Neuronal stem cell (in vitro differentiated cells): ENCODE measurements at regions not wholly inside any gene's neighbourhood (a gene's known extent, or its start where the extent isn't known, plus 50 kb on each side); places are given as distances from the start of the nearest gene placed in this dataset.

Source experiments
- DNase-seq: peaks from one replicate; pipeline ENCODE4 v3.0.0-alpha.2; 2013; ENCODE audit warnings: low spot score
- H2AFZ ChIP-seq: one replicate; pipeline ENCODE4 v1.6.1; 2013; ENCODE audit warnings: mild to moderate bottlenecking, low read length, inconsistent platforms
- H2AK5ac ChIP-seq: 2 replicates; pipeline ENCODE4 v1.6.1; 2013; ENCODE audit warnings: low read depth, mild to moderate bottlenecking, inconsistent platforms, low read length, moderate library complexity, mixed read lengths
- H2BK120ac ChIP-seq: 2 replicates; pipeline ENCODE4 v1.6.1; 2013; ENCODE audit warnings: low read depth, mild to moderate bottlenecking, inconsistent platforms, low read length, moderate library complexity, mixed read lengths
- H2BK12ac ChIP-seq: one replicate; pipeline ENCODE4 v1.6.1; 2013; ENCODE audit warnings: low read length, inconsistent platforms
- H2BK15ac ChIP-seq: 2 replicates; pipeline ENCODE4 v1.6.1; 2013; ENCODE audit warnings: mild to moderate bottlenecking, low read length, inconsistent platforms, mixed read lengths
- H2BK5ac ChIP-seq: one replicate; pipeline ENCODE4 v1.6.1; 2013; ENCODE audit warnings: inconsistent platforms, mild to moderate bottlenecking, low read length, moderate library complexity
- H3K14ac ChIP-seq: one replicate; pipeline ENCODE4 v1.6.1; 2013; ENCODE audit warnings: low read length, inconsistent platforms
- H3K18ac ChIP-seq: 2 replicates; pipeline ENCODE4 v1.6.1; 2013; ENCODE audit warnings: low read length, inconsistent platforms
- H3K23ac ChIP-seq: 2 replicates; pipeline ENCODE4 v1.6.1; 2013; ENCODE audit warnings: low read depth, mild to moderate bottlenecking, mixed read lengths, low read length, inconsistent platforms; ENCODE audit not compliant: poor library complexity
- H3K27ac ChIP-seq: replicated peaks from 3 replicates; pipeline ENCODE4 v1.5.1; 2013; ENCODE audit warnings: low read length, inconsistent platforms
- H3K27me3 ChIP-seq, 3 experiments: 2 replicates each; pipeline ENCODE4 v1.6.1; 2013; ENCODE audit warnings: low read length in 3 of 3, mild to moderate bottlenecking in 2 of 3, inconsistent platforms in 1 of 3, low read depth in 1 of 3, mixed read lengths in 1 of 3, moderate library complexity in 1 of 3; ENCODE audit not compliant: control insufficient read depth in 3 of 3, insufficient read depth in 3 of 3
- H3K36me3 ChIP-seq, 2 donors: replicated peaks in 1 of 2; 2 replicates each; pipeline ENCODE4 v1.6.1; 2013; ENCODE audit warnings: low read length in 2 of 2; ENCODE audit not compliant: control insufficient read depth in 2 of 2, insufficient read depth in 2 of 2
- H3K4ac ChIP-seq: 2 replicates; pipeline ENCODE4 v1.6.1; 2013; ENCODE audit warnings: inconsistent platforms, mild to moderate bottlenecking, low read length, moderate library complexity
- H3K4me1 ChIP-seq, 2 donors: 1 replicate in 1 of 2; 2 replicates in 1 of 2; pipeline ENCODE4 v1.6.1; 2013; ENCODE audit warnings: low read length in 2 of 2, low read depth in 1 of 2; ENCODE audit not compliant: control insufficient read depth in 2 of 2, insufficient read depth in 1 of 2
- H3K4me2 ChIP-seq: one replicate; pipeline ENCODE4 v1.6.1; 2013; ENCODE audit warnings: mild to moderate bottlenecking, low read length, inconsistent platforms; ENCODE audit not compliant: insufficient read depth, poor library complexity, severe bottlenecking
- H3K4me3 ChIP-seq, 2 donors: 2 replicates each; pipeline ENCODE4 v1.5.1; 2013; ENCODE audit warnings: low read length in 2 of 2, mild to moderate bottlenecking in 2 of 2, inconsistent platforms in 1 of 2, moderate library complexity in 1 of 2
- H3K79me1 ChIP-seq: one replicate; pipeline ENCODE4 v1.6.1; 2013; ENCODE audit warnings: low read depth, mild to moderate bottlenecking, inconsistent platforms, low read length, moderate library complexity
- H3K9ac ChIP-seq: one replicate; pipeline ENCODE4 v1.6.1; 2013; ENCODE audit warnings: mild to moderate bottlenecking, low read depth, low read length, inconsistent platforms; ENCODE audit not compliant: poor library complexity
- H3K9me3 ChIP-seq, 2 donors: replicated peaks in 1 of 2; 2 replicates each; pipeline versions ENCODE3 to v1.6.1; 2013; ENCODE audit warnings: low read length in 2 of 2, mild to moderate bottlenecking in 2 of 2, inconsistent platforms in 1 of 2, low read depth in 1 of 2, mixed read lengths in 1 of 2, moderate library complexity in 1 of 2; ENCODE audit not compliant: control insufficient read depth in 2 of 2, insufficient read depth in 1 of 2
- H4K8ac ChIP-seq: one replicate; pipeline ENCODE4 v1.6.1; 2013; ENCODE audit warnings: low read depth, mild to moderate bottlenecking, inconsistent platforms, low read length, moderate library complexity
- H4K91ac ChIP-seq: one replicate; pipeline ENCODE4 v1.6.1; 2013; ENCODE audit warnings: low read length, low read depth, mild to moderate bottlenecking, inconsistent platforms; ENCODE audit not compliant: poor library complexity
- WGBS, 2 donors: extraction: QIAGEN DNeasy Blood & Tissue Kit; methylation state at CpG; one replicate each; pipeline ENCODE4 v1.1.7; 2013; ENCODE audit warnings: missing lambda C conversion rate in 2 of 2, mixed read lengths in 1 of 2; ENCODE audit not compliant: insufficient read length in 2 of 2, insufficient replicate concordance in 1 of 2; ENCODE audit errors: extremely low coverage in 2 of 2; 5-methylcytosine and 5-hydroxymethylcytosine counted together

GRCh38 chrX:44039556-44039955, 66.4 kb upstream of the NDP start:
- no peak for DNase-seq
- peaks cover 0 to 2% (median 0%) of the 10 kb centered on the region in 3 experiments for H3K27me3 ChIP-seq
- no peaks in the 10 kb centered on the region for H3K4me1 ChIP-seq
- H3K36me3 ChIP-seq, result no peaks in the 10 kb centered on the region
- no peak overlapping the region for H3K14ac ChIP-seq
- no peak overlapping the region for H3K27ac ChIP-seq
- no peak overlapping the region for H4K91ac ChIP-seq
- no peak overlapping the region for H3K18ac ChIP-seq
- no peak overlapping the region for H2BK12ac ChIP-seq
- no peaks in the 10 kb centered on the region for H3K9me3 ChIP-seq
- no peak overlapping the region for H2BK15ac ChIP-seq
- H2BK120ac ChIP-seq, result no peak overlapping the region
- WGBS, 2 donors, result no CpG with 5 or more reads among the region's 1 CpG
- H3K79me1 ChIP-seq, result no peaks in the 10 kb centered on the region
- H3K4ac ChIP-seq, result no peak overlapping the region
- no peak overlapping the region for H3K23ac ChIP-seq
- no peak overlapping the region for H2AFZ ChIP-seq
- H2BK5ac ChIP-seq, result no peak overlapping the region
- no peak overlapping the region for H3K4me3 ChIP-seq
- H3K9ac ChIP-seq, result no peak overlapping the region
- H2AK5ac ChIP-seq, result no peak overlapping the region
- no peak overlapping the region for H3K4me2 ChIP-seq
- H4K8ac ChIP-seq, result no peak overlapping the region

GRCh38 chrX:44036336-44036735, 63.1 kb upstream of the NDP start:
- Histone ChIP-seq H3K23ac (no peak overlapping the region), H3K79me1 (no peaks in the 10 kb centered on the region), H3K4ac (no peak overlapping the region), H3K9ac (no peak overlapping the region), H2BK120ac (no peak overlapping the region), H3K27ac (no peak overlapping the region), H4K91ac (no peak overlapping the region), H3K4me1 (peaks cover 0 to 2% of the 10 kb centered on the region in 2 donors), H3K14ac (no peak overlapping the region), H2AFZ (no peak overlapping the region), H4K8ac (no peak overlapping the region), H3K36me3 (no peaks in the 10 kb centered on the region), H2BK15ac (no peak overlapping the region), H3K4me3 (no peak overlapping the region), H3K27me3 (peaks cover 0 to 2% (median 0%) of the 10 kb centered on the region in 3 experiments), H3K9me3 (no peaks in the 10 kb centered on the region), H3K18ac (no peak overlapping the region), H2AK5ac (no peak overlapping the region), H2BK12ac (no peak overlapping the region), H2BK5ac (no peak overlapping the region), H3K4me2 (no peak overlapping the region)
- WGBS, 2 donors, result no CpG with 5 or more reads among the region's 3 CpGs
- no peak for DNase-seq

- DNase-seq, result no peak
- Histone ChIP-seq H3K18ac (no peak overlapping the region), H2AFZ (no peak overlapping the region), H3K36me3 (no peaks in the 10 kb centered on the region), H3K23ac (no peak overlapping the region), H3K4me2 (no peak overlapping the region), H3K27ac (no peak overlapping the region), H2BK5ac (no peak overlapping the region), H3K9me3 (no peaks in the 10 kb centered on the region), H3K79me1 (no peaks in the 10 kb centered on the region), H3K14ac (no peak overlapping the region), H3K4ac (no peak overlapping the region), H3K4me1 (peaks cover 0 to 2% of the 10 kb centered on the region in 2 donors), H3K4me3 (no peak overlapping the region), H3K9ac (no peak overlapping the region), H3K27me3 (peaks cover 0 to 2% (median 0%) of the 10 kb centered on the region in 3 experiments), H4K8ac (no peak overlapping the region), H2BK120ac (no peak overlapping the region), H2AK5ac (no peak overlapping the region), H2BK15ac (no peak overlapping the region), H4K91ac (no peak overlapping the region), H2BK12ac (no peak overlapping the region)
- WGBS, 2 donors, result no CpG with 5 or more reads among the region's 2 CpGs
These were observed 62.4 kb upstream of the NDP start for GRCh38 chrX:44035571-44035970.

- Histone ChIP-seq H2BK12ac (no peak overlapping the region), H3K4me2 (no peak overlapping the region), H2AFZ (no peak overlapping the region), H2BK15ac (no peak overlapping the region), H3K79me1 (no peaks in the 10 kb centered on the region), H3K36me3 (no peaks in the 10 kb centered on the region), H3K4ac (no peak overlapping the region), H3K4me3 (no peak overlapping the region), H3K27ac (no peak overlapping the region), H3K4me1 (peaks cover 0 to 2% of the 10 kb centered on the region in 2 donors), H2BK5ac (no peak overlapping the region), H3K9ac (no peak overlapping the region), H3K27me3 (no peaks in the 10 kb centered on the region), H3K23ac (no peak overlapping the region), H2AK5ac (no peak overlapping the region), H4K8ac (no peak overlapping the region), H3K18ac (no peak overlapping the region), H2BK120ac (no peak overlapping the region), H4K91ac (no peak overlapping the region), H3K14ac (no peak overlapping the region), H3K9me3 (no peaks in the 10 kb centered on the region)
- no CpG with 5 or more reads among the region's 2 CpGs for WGBS, 2 donors
- DNase-seq, result no peak
These were observed 59.3 kb upstream of the NDP start for GRCh38 chrX:44032479-44032878.
